ENCODE measurements at regions not wholly inside any gene's neighbourhood (a gene's known extent, or its start where the extent isn't known, plus 50 kb on each side); places are given as distances from the start of the nearest gene placed in this dataset.

DNA sequence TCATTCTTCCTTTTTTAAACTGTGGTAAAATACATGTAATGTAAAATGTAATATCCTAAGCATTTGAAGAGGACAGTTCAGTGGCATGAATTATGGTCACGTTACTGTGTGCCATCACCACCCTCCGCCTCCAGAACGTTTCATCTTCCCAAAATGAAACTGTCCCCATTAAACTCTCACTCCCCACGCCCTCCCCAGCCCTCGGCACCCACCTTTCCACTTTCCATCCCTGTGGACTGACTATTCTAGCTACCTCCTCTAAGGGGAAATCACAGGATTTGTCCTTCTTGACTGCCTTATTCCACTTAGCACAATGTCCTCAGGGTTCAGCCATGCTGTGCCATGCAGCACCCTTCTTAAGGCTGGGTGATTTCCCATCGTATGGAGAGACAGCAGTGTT lies 1509.5 kb downstream of the BRD1 start:
- TF ChIP-seq, protein P1, sequence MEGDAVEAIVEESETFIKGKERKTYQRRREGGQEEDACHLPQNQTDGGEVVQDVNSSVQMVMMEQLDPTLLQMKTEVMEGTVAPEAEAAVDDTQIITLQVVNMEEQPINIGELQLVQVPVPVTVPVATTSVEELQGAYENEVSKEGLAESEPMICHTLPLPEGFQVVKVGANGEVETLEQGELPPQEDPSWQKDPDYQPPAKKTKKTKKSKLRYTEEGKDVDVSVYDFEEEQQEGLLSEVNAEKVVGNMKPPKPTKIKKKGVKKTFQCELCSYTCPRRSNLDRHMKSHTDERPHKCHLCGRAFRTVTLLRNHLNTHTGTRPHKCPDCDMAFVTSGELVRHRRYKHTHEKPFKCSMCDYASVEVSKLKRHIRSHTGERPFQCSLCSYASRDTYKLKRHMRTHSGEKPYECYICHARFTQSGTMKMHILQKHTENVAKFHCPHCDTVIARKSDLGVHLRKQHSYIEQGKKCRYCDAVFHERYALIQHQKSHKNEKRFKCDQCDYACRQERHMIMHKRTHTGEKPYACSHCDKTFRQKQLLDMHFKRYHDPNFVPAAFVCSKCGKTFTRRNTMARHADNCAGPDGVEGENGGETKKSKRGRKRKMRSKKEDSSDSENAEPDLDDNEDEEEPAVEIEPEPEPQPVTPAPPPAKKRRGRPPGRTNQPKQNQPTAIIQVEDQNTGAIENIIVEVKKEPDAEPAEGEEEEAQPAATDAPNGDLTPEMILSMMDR (IDR thresholded peaks at IDR 0.05; ENCODE audit: insufficient read depth, low read length, poor library complexity, severe bottlenecking): no peak
- no peak for TF ChIP-seq EZH2phosphoT487 (conservative IDR thresholded peaks at IDR 0.05; ENCODE audit: low read length)
